PC-3 (cell line): ENCODE measurements at regions not wholly inside any gene's neighbourhood (a gene's known extent, or its start where the extent isn't known, plus 50 kb on each side); places are given as distances from the start of the nearest gene placed in this dataset.

Experiments used
- EZH2phosphoT487 ChIP-seq: fragments of 300-600 bp; sonication (generic); IDR thresholded peaks from 2 replicates; pipeline ENCODE4 v1.6.1; 2018; ENCODE audit warnings: mild to moderate bottlenecking, antibody characterized with exemption, low read length, borderline replicate concordance
- TF ChIP-seq, protein P1 (sequence below): fragments of 300-600 bp; sonication (generic); conservative IDR thresholded peaks from 2 replicates; pipeline ENCODE4 v1.5.1; 2017; ENCODE audit warnings: antibody characterized with exemption, low read depth, mild to moderate bottlenecking, low read length

- TF ChIP-seq, protein P1, sequence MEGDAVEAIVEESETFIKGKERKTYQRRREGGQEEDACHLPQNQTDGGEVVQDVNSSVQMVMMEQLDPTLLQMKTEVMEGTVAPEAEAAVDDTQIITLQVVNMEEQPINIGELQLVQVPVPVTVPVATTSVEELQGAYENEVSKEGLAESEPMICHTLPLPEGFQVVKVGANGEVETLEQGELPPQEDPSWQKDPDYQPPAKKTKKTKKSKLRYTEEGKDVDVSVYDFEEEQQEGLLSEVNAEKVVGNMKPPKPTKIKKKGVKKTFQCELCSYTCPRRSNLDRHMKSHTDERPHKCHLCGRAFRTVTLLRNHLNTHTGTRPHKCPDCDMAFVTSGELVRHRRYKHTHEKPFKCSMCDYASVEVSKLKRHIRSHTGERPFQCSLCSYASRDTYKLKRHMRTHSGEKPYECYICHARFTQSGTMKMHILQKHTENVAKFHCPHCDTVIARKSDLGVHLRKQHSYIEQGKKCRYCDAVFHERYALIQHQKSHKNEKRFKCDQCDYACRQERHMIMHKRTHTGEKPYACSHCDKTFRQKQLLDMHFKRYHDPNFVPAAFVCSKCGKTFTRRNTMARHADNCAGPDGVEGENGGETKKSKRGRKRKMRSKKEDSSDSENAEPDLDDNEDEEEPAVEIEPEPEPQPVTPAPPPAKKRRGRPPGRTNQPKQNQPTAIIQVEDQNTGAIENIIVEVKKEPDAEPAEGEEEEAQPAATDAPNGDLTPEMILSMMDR: no peak
- TF ChIP-seq EZH2phosphoT487: no peak
Measured at GRCh38 chr2:30860003-30860725, 52.9 kb upstream of the CAPN13 start.
